ENCODE measurements at regions not wholly inside any gene's neighbourhood (a gene's known extent, or its start where the extent isn't known, plus 50 kb on each side); places are given as distances from the start of the nearest gene placed in this dataset.

DNA sequence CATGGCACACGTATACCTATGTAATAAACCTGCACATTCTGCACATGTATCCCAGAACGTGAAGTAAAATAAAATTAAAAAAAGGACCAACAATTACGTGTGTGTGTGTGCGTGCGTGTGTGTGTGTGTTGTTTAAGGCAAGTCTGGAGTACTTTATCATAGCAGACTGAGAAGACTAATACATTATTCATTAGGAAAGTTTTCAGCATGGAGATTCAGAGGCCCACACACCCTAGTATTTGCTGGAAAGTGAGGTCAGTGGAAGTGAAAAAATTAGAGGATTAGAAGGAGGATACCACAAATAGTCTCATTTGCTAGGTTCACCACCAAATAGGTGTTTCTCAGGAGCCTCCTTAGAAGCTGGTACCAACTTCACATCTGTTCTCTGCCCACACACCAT, 457.1 kb upstream of the CPEB2 start:
- TF ChIP-seq, protein P1, sequence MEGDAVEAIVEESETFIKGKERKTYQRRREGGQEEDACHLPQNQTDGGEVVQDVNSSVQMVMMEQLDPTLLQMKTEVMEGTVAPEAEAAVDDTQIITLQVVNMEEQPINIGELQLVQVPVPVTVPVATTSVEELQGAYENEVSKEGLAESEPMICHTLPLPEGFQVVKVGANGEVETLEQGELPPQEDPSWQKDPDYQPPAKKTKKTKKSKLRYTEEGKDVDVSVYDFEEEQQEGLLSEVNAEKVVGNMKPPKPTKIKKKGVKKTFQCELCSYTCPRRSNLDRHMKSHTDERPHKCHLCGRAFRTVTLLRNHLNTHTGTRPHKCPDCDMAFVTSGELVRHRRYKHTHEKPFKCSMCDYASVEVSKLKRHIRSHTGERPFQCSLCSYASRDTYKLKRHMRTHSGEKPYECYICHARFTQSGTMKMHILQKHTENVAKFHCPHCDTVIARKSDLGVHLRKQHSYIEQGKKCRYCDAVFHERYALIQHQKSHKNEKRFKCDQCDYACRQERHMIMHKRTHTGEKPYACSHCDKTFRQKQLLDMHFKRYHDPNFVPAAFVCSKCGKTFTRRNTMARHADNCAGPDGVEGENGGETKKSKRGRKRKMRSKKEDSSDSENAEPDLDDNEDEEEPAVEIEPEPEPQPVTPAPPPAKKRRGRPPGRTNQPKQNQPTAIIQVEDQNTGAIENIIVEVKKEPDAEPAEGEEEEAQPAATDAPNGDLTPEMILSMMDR (conservative IDR thresholded peaks at IDR 0.05): no peak
- no peak for TF ChIP-seq EZH2 (IDR thresholded peaks at IDR 0.05; ENCODE audit: low read depth)
